Mesenchymal stem cell (in vitro differentiated cells and primary cell): ENCODE measurements at regions not wholly inside any gene's neighbourhood (a gene's known extent, or its start where the extent isn't known, plus 50 kb on each side); places are given as distances from the start of the nearest gene placed in this dataset.
A peak's percentile ranks its signal among the peaks of the same experiment; 100 is the strongest.

Experiments
- DNase-seq: peaks from one replicate; pipeline ENCODE4 v3.0.0-alpha.2; 2013
- H2AFZ ChIP-seq: one replicate; pipeline ENCODE4 v1.6.1; 2013; ENCODE audit warnings: low read depth, mild to moderate bottlenecking, control low read depth, inconsistent platforms, low read length, moderate library complexity
- H2AK5ac ChIP-seq: 2 replicates; pipeline ENCODE4 v1.6.1; 2013; ENCODE audit warnings: low read length, moderate library complexity, mild to moderate bottlenecking, inconsistent platforms; ENCODE audit not compliant: severe bottlenecking
- H2BK120ac ChIP-seq: one replicate; pipeline ENCODE4 v1.6.1; 2013; ENCODE audit warnings: low read depth, mild to moderate bottlenecking, inconsistent platforms, low read length, moderate library complexity
- H2BK12ac ChIP-seq, 2 experiments: one replicate each; pipeline ENCODE4 v1.6.1; 2013; ENCODE audit warnings: inconsistent platforms in 2 of 2, low read length in 2 of 2, mild to moderate bottlenecking in 2 of 2, moderate library complexity in 2 of 2, control low read depth in 1 of 2
- H2BK15ac ChIP-seq: one replicate; pipeline ENCODE4 v1.6.1; 2013; ENCODE audit warnings: mild to moderate bottlenecking, low read depth, inconsistent platforms; ENCODE audit not compliant: poor library complexity, severe bottlenecking
- H2BK5ac ChIP-seq: 2 replicates; pipeline ENCODE4 v1.6.1; 2013; ENCODE audit warnings: low read depth, mild to moderate bottlenecking, low read length, control low read depth, inconsistent platforms; ENCODE audit not compliant: poor library complexity, severe bottlenecking
- H3K14ac ChIP-seq, 2 experiments: one replicate each; pipeline ENCODE4 v1.6.1; 2013; ENCODE audit warnings: inconsistent platforms in 2 of 2, low read length in 2 of 2, control low read depth in 1 of 2, mild to moderate bottlenecking in 1 of 2, moderate library complexity in 1 of 2
- H3K18ac ChIP-seq, 2 experiments: one replicate each; pipeline ENCODE4 v1.6.1; 2013; ENCODE audit warnings: inconsistent platforms in 2 of 2, low read length in 2 of 2, control low read depth in 1 of 2, low read depth in 1 of 2, mild to moderate bottlenecking in 1 of 2
- H3K23ac ChIP-seq, 2 experiments: one replicate each; pipeline ENCODE4 v1.6.1; 2013; ENCODE audit warnings: inconsistent platforms in 2 of 2, low read length in 2 of 2, mild to moderate bottlenecking in 2 of 2, moderate library complexity in 2 of 2, control low read depth in 1 of 2
- H3K27ac ChIP-seq: 2 replicates; pipeline ENCODE4 v1.5.1; 2013; ENCODE audit warnings: mild to moderate bottlenecking, moderate library complexity, low read length, control low read depth, inconsistent platforms; ENCODE audit not compliant: poor library complexity, severe bottlenecking
- H3K27me3 ChIP-seq, 2 experiments: 2 replicates each; pipeline versions ENCODE4 v1.6.1 to v1.7.0; 2013; ENCODE audit warnings: low read length in 2 of 2, mild to moderate bottlenecking in 2 of 2, moderate library complexity in 2 of 2, control low read depth in 1 of 2, inconsistent platforms in 1 of 2; ENCODE audit not compliant: control insufficient read depth in 1 of 2, insufficient read depth in 1 of 2
- H3K36me3 ChIP-seq, 2 experiments: 2 replicates each; pipeline versions ENCODE4 v1.6.1 to v1.7.0; 2013; ENCODE audit warnings: low read length in 2 of 2, control low read depth in 1 of 2, inconsistent platforms in 1 of 2, low read depth in 1 of 2, mild to moderate bottlenecking in 1 of 2; ENCODE audit not compliant: insufficient read depth in 2 of 2, control insufficient read depth in 1 of 2
- H3K4ac ChIP-seq, 2 experiments: one replicate each; pipeline ENCODE4 v1.6.1; 2013; ENCODE audit warnings: inconsistent platforms in 2 of 2, low read length in 2 of 2, mild to moderate bottlenecking in 2 of 2, moderate library complexity in 2 of 2, control low read depth in 1 of 2, low read depth in 1 of 2
- H3K4me1 ChIP-seq: 2 replicates; pipeline ENCODE4 v1.6.1; 2013; ENCODE audit warnings: low read depth, low read length, control low read depth; ENCODE audit not compliant: control insufficient read depth, insufficient read depth
- H3K4me2 ChIP-seq: 2 replicates; pipeline ENCODE4 v1.6.1; 2013; ENCODE audit warnings: low read length, mild to moderate bottlenecking, inconsistent platforms; ENCODE audit not compliant: poor library complexity, severe bottlenecking
- H3K4me3 ChIP-seq, 2 experiments: 2 replicates each; pipeline versions ENCODE4 v1.5.1 to v1.7.0; 2013; ENCODE audit warnings: low read length in 2 of 2, mild to moderate bottlenecking in 2 of 2, control low read depth in 1 of 2, low read depth in 1 of 2; ENCODE audit not compliant: insufficient read depth in 1 of 2
- H3K79me1 ChIP-seq: replicated peaks from 2 replicates; pipeline ENCODE4 v1.6.1; 2013; ENCODE audit warnings: mild to moderate bottlenecking, control low read depth, low read length, inconsistent platforms; ENCODE audit not compliant: poor library complexity, severe bottlenecking
- H3K9ac ChIP-seq: 2 replicates; pipeline ENCODE4 v1.7.0; 2013; ENCODE audit warnings: mild to moderate bottlenecking, low read length, moderate library complexity
- H3K9me3 ChIP-seq: 2 replicates; pipeline ENCODE4 v1.7.0; 2013; ENCODE audit warnings: mild to moderate bottlenecking, low read length; ENCODE audit not compliant: control insufficient read depth
- H4K8ac ChIP-seq: one replicate; pipeline ENCODE4 v1.6.1; 2013; ENCODE audit warnings: inconsistent platforms, mild to moderate bottlenecking, low read length, moderate library complexity
- H4K91ac ChIP-seq: one replicate; pipeline ENCODE4 v1.6.1; 2013; ENCODE audit warnings: mild to moderate bottlenecking, low read length, inconsistent platforms
- WGBS: methylation state at CpG from one replicate; pipeline ENCODE4 v1.1.7; 2013; ENCODE audit warnings: mixed read lengths; 5-methylcytosine and 5-hydroxymethylcytosine counted together

- Histone ChIP-seq H3K9ac (no peak overlapping the region), H3K27ac (no peak overlapping the region), H3K18ac (no peak overlapping the region), H3K4ac (no peak overlapping the region), H2AFZ (no peak overlapping the region), H3K27me3 (no peaks in the 10 kb centered on the region), H3K4me3 (no peak overlapping the region), H4K91ac (no peak overlapping the region), H2BK15ac (no peak overlapping the region), H3K79me1 (no peaks in the 10 kb centered on the region), H3K14ac (no peak overlapping the region), H2BK120ac (no peak overlapping the region), H2BK12ac (no peak overlapping the region), H3K36me3 (no peaks in the 10 kb centered on the region), H3K4me1 (no peaks in the 10 kb centered on the region), H3K23ac (no peak overlapping the region), H4K8ac (no peak overlapping the region), H3K9me3 (peaks cover 2% of the 10 kb centered on the region), H2BK5ac (no peak overlapping the region), H3K4me2 (no peak overlapping the region), H2AK5ac (no peak overlapping the region)
- DNase-seq = peak; percentile 49
These were observed 1217.7 kb downstream of the EPHA7 start for GRCh38 chr6:92201618-92202017.

GRCh38 chr6:92196325-92196724 lies 1223.0 kb downstream of the EPHA7 start:
- Histone ChIP-seq H2BK120ac (no peak overlapping the region), H2BK12ac (no peak overlapping the region), H3K18ac (no peak overlapping the region), H3K79me1 (no peaks in the 10 kb centered on the region), H2BK15ac (no peak overlapping the region), H3K23ac (no peak overlapping the region), H3K4me3 (no peak overlapping the region), H3K4ac (no peak overlapping the region), H3K4me1 (no peaks in the 10 kb centered on the region), H3K4me2 (no peak overlapping the region), H3K9me3 (peaks cover 2% of the 10 kb centered on the region), H2AFZ (no peak overlapping the region), H3K27me3 (no peaks in the 10 kb centered on the region), H4K91ac (no peak overlapping the region), H2AK5ac (no peak overlapping the region), H3K36me3 (no peaks in the 10 kb centered on the region), H3K14ac (no peak overlapping the region), H2BK5ac (no peak overlapping the region), H3K9ac (no peak overlapping the region), H3K27ac (no peak overlapping the region), H4K8ac (no peak overlapping the region)
- DNase-seq = no peak
- 64% methylated on average over 2 of the region's 2 CpGs for WGBS

- H3K27ac ChIP-seq = no peak overlapping the region
- 85% methylated on average over 4 of the region's 5 CpGs for WGBS
- no peak overlapping the region for H3K18ac ChIP-seq
- H3K23ac ChIP-seq = no peak overlapping the region
- no peak overlapping the region for H2BK120ac ChIP-seq
- H4K91ac ChIP-seq = no peak overlapping the region
- H2BK5ac ChIP-seq = no peak overlapping the region
- H3K9me3 ChIP-seq = no peaks in the 10 kb centered on the region
- H2AK5ac ChIP-seq = no peak overlapping the region
- no peaks in the 10 kb centered on the region for H3K27me3 ChIP-seq
- no peaks in the 10 kb centered on the region for H3K4me1 ChIP-seq
- H3K9ac ChIP-seq = no peak overlapping the region
- H3K4me2 ChIP-seq = no peak overlapping the region
- no peak for DNase-seq
- no peak overlapping the region for H2AFZ ChIP-seq
- H3K4ac ChIP-seq = no peak overlapping the region
- no peak overlapping the region for H2BK15ac ChIP-seq
- H4K8ac ChIP-seq = no peak overlapping the region
- H3K36me3 ChIP-seq = no peaks in the 10 kb centered on the region
- no peak overlapping the region for H3K4me3 ChIP-seq
- no peak overlapping the region for H3K14ac ChIP-seq
- no peaks in the 10 kb centered on the region for H3K79me1 ChIP-seq
- no peak overlapping the region for H2BK12ac ChIP-seq
These were observed 1223.6 kb downstream of the EPHA7 start for GRCh38 chr6:92195796-92196195.

DNA sequence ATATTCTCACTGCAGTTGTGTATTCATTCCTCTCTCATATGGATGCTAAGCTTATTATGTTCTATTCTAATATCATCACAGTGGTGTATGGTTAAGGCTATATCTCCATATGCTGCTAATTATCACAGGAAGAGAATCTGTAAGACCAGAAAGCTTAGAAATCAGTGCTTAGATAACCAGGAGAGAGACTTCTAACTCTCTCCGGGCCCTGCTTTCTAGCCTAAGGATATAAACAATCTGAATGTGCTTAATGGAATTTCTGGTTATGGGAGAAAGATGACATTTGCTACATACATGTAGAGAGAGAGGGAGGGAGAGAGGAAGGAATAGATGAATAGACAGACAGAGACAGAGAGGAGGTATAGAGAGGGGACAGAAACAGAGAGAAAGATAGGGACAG lies 1231.3 kb downstream of the EPHA7 start:
- Histone ChIP-seq H3K79me1 (no peaks in the 10 kb centered on the region), H4K91ac (no peak overlapping the region), H3K27me3 (no peaks in the 10 kb centered on the region), H3K4me3 (no peak overlapping the region), H3K4me1 (no peaks in the 10 kb centered on the region), H2AFZ (no peak overlapping the region), H2AK5ac (no peak overlapping the region), H3K36me3 (no peaks in the 10 kb centered on the region), H3K18ac (no peak overlapping the region), H2BK12ac (no peak overlapping the region), H3K14ac (no peak overlapping the region), H2BK15ac (no peak overlapping the region), H2BK120ac (no peak overlapping the region), H3K4me2 (no peak overlapping the region), H3K9me3 (no peaks in the 10 kb centered on the region), H3K27ac (no peak overlapping the region), H2BK5ac (no peak overlapping the region), H3K23ac (no peak overlapping the region), H4K8ac (no peak overlapping the region), H3K4ac (no peak overlapping the region), H3K9ac (no peak overlapping the region)
- no peak for DNase-seq
- WGBS = 94% methylated on average over 1 of the region's 1 CpG
